SHP77 treated with DMSO at 0.1 percent for 48 hours (cell line): ENCODE measurements at regions not wholly inside any gene's neighbourhood (a gene's known extent, or its start where the extent isn't known, plus 50 kb on each side); places are given as distances from the start of the nearest gene placed in this dataset.

ENCODE experiments used
- DNase-seq: peaks from one replicate; lab custom pipeline; 2025; lab: John Stamatoyannopoulos, UW

GRCh38 chr4:146023334-146023967 is 84.8 kb upstream of the ZNF827 start:
- no peak for DNase-seq

GRCh38 chr4:146022541-146022940 is 83.9 kb upstream of the ZNF827 start:
- no peak for DNase-seq

- DNase-seq = no peak
These were observed 79.6 kb upstream of the ZNF827 start for GRCh38 chr4:146018247-146018646.

DNA sequence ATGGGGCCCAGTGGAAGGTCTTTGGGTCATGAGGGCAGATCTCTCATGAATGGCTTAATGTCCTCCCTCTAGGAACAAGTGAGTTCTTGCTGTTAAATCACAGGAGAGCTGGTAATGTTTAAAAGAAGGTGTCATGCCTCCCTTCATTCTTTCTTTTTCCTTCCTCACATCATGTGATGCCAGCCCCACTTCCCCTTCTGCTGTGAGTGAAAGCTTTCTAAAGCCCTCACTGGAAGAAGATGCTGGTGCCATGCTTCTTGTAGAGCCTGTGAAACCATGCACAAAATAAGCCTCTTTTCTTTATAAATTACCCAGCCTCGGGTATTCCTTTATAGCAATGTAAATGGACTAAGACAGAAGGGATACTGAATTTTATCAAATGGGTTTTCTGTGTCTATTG is 66.1 kb upstream of the ZNF827 start:
- DNase-seq = no peak

DNA sequence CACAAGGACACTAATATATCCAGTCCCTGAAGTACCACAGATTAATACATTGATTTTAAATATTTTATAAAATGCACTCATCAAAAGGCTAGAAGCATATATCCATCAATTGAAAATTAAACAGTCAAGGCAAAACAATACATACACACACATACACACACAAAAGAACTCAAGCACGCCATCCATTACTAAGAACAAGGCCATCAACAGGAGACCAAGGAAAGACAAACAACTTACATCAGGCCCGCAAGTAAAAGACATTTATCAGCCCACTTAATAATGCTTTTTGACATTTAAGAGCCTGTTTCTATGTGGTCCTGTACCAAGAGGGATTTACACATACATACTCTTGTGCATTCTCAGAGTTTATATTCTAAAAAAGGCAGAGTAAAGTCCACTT is 50.0 kb upstream of the ZNF827 start:
- no peak for DNase-seq
